ENCODE measurements at regions not wholly inside any gene's neighbourhood (a gene's known extent, or its start where the extent isn't known, plus 50 kb on each side); places are given as distances from the start of the nearest gene placed in this dataset.
A peak's percentile ranks its signal among the peaks of the same experiment; 100 is the strongest.

GRCh38 chr4:26141051-26141721, 179.6 kb upstream of the RBPJ start:
- ATAC-seq (peak; percentile 56), DNase-seq (ENCODE audit: missing footprints) (no peak)
- intact Hi-C loops (cut with DNase I) = no loop called here

GRCh38 chr4:26141911-26142638, 178.7 kb upstream of the RBPJ start:
- intact Hi-C loops (cut with DNase I) = no loop called here
- ATAC-seq (peak; percentile 88), DNase-seq (ENCODE audit: missing footprints) (peak; percentile 75)

GRCh38 chr4:26144526-26145155, 176.2 kb upstream of the RBPJ start:
- no peak for ATAC-seq
- intact Hi-C loops (cut with DNase I) = no loop called here
- no peak for DNase-seq (ENCODE audit: missing footprints)

- intact Hi-C loops (cut with DNase I) = no loop called here
- no peak for DNase-seq (ENCODE audit: missing footprints)
- no peak for ATAC-seq
Measured at GRCh38 chr4:26145212-26145611, 175.6 kb upstream of the RBPJ start.

- DNase-seq (ENCODE audit: missing footprints) = no peak
- intact Hi-C loops (cut with DNase I) = no loop called here
- no peak for ATAC-seq
Measured at GRCh38 chr4:26148927-26149326, 171.9 kb upstream of the RBPJ start.

GRCh38 chr4:26150948-26151347, 169.9 kb upstream of the RBPJ start:
- intact Hi-C loops (cut with DNase I) = no loop called here
- peak; percentile 50 for ATAC-seq
- DNase-seq (ENCODE audit: missing footprints) = no peak

GRCh38 chr4:26151615-26152014, 169.2 kb upstream of the RBPJ start:
- DNase-seq (ENCODE audit: missing footprints) = no peak
- intact Hi-C loops (cut with DNase I) = no loop called here
- ATAC-seq = peak; percentile 82

- intact Hi-C loops (cut with DNase I) = no loop called here
- DNase-seq (ENCODE audit: missing footprints) (no peak), ATAC-seq (peak; percentile 55)
Measured at GRCh38 chr4:26152056-26152455, 168.8 kb upstream of the RBPJ start.

- no peak for DNase-seq (ENCODE audit: missing footprints)
- ATAC-seq = no peak
- intact Hi-C loops (cut with DNase I) = no loop called here
Measured at GRCh38 chr4:26157541-26157940, 163.3 kb upstream of the RBPJ start.

GRCh38 chr4:26160591-26160990, 160.2 kb upstream of the RBPJ start:
- DNase-seq (ENCODE audit: missing footprints) (no peak), ATAC-seq (no peak)
- intact Hi-C loops (cut with DNase I) = no loop called here

GRCh38 chr4:26161030-26161824, 159.6 kb upstream of the RBPJ start:
- DNase-seq (ENCODE audit: missing footprints) (no peak), ATAC-seq (no peak)
- intact Hi-C loops (cut with DNase I) = no loop called here

GRCh38 chr4:26162101-26162500, 158.7 kb upstream of the RBPJ start:
- intact Hi-C loops (cut with DNase I) = no loop called here
- ATAC-seq = no peak
- DNase-seq (ENCODE audit: missing footprints) = no peak

GRCh38 chr4:26163425-26164362, 157.1 kb upstream of the RBPJ start:
- intact Hi-C loops (cut with DNase I) = no loop called here
- DNase-seq (ENCODE audit: missing footprints) = no peak
- no peak for ATAC-seq

- DNase-seq (ENCODE audit: missing footprints) (no peak), ATAC-seq (no peak)
- intact Hi-C loops (cut with DNase I) = no loop called here
Measured at GRCh38 chr4:26171501-26171900, 149.3 kb upstream of the RBPJ start.

- DNase-seq (ENCODE audit: missing footprints) (no peak), ATAC-seq (no peak)
- intact Hi-C loops (cut with DNase I) = no loop called here
Measured at GRCh38 chr4:26171941-26172340, 148.9 kb upstream of the RBPJ start.

- intact Hi-C loops (cut with DNase I) = no loop called here
- DNase-seq (ENCODE audit: missing footprints) (no peak), ATAC-seq (peak; percentile 23)
Measured at GRCh38 chr4:26173619-26174018, 147.2 kb upstream of the RBPJ start.

- DNase-seq (ENCODE audit: missing footprints) (no peak), ATAC-seq (peak; percentile 1)
- intact Hi-C loops (cut with DNase I) = no loop called here
Measured at GRCh38 chr4:26174027-26174426, 146.8 kb upstream of the RBPJ start.

GRCh38 chr4:26175006-26175786, 145.6 kb upstream of the RBPJ start:
- intact Hi-C loops (cut with DNase I) = no loop called here
- no peak for DNase-seq (ENCODE audit: missing footprints)
- ATAC-seq = no peak

Measured in Right ventricle myocardium inferior (tissue), 1 donor.